ENCODE measurements at regions not wholly inside any gene's neighbourhood (a gene's known extent, or its start where the extent isn't known, plus 50 kb on each side); places are given as distances from the start of the nearest gene placed in this dataset.

DNA sequence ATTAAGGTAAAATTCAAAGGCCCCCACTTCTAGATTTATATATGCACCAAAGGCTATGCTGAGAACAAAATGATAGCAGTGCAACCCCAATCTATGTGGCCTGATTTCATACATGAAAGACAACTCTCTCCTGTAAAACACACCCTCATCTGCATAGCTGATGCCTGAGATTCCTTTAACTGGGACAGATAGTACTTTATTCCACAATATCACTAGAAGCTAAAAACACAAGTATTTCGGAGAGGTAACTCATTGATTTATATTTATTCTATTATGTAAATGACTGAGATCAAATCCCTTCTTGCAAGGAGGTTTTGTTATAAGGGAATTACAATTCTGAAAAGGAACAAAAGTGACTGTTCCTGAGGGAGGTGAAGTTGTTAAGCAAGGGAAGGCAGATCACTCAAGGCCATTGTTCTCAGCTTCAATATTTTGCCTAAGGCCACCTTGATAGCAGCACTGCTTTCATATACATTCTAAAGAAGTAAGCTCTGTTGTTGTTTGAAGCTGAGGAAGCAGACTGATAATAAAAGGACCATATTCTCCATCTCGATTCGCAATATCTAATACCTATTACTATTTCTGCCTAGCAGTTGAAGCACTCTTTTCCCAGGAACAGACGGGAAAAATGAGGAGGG is 471.0 kb upstream of the CDH7 start:
- Histone ChIP-seq H2AFZ (no peak overlapping the region), H3K36me3 (replicated peaks; ENCODE audit: insufficient read depth, low read depth) (no peaks in the 10 kb centered on the region), H3K27me3 (no peaks in the 10 kb centered on the region), H3K4me1 (ENCODE audit: insufficient read depth) (no peaks in the 10 kb centered on the region), H3K9me2 (replicated peaks; ENCODE audit: insufficient read depth) (no peaks in the 10 kb centered on the region), H3K79me2 (no peaks in the 10 kb centered on the region), H3K4me2 (no peak overlapping the region), H3K4me3 (no peak overlapping the region), H4K20me1 (ENCODE audit: insufficient read depth, poor library complexity, severe bottlenecking) (no peaks in the 10 kb centered on the region), H3K9me3 (ENCODE audit: low read depth) (no peaks in the 10 kb centered on the region), H3K27ac (no peak overlapping the region)
- DNase-seq (ENCODE audit: low spot score): no peak
- WGBS (ENCODE audit: low lambda C conversion rate, missing lambda C conversion rate): 89% methylated on average over 4 of the region's 4 CpGs
- TF ChIP-seq EZH2 (IDR thresholded peaks at IDR 0.05; ENCODE audit: borderline replicate concordance): no peak
- TF ChIP-seq EZH2phosphoT487 (IDR thresholded peaks at IDR 0.05; ENCODE audit: low read depth, severe bottlenecking, unreplicated experiment): no peak
- no peak for TF ChIP-seq CTCF (IDR thresholded peaks at IDR 0.05; ENCODE audit: poor library complexity)

GRCh38 chr18:65278939-65279667 is 471.7 kb upstream of the CDH7 start:
- no peak overlapping the region for H3K4me3 ChIP-seq
- H3K79me2 ChIP-seq: no peaks in the 10 kb centered on the region
- H4K20me1 ChIP-seq (ENCODE audit: insufficient read depth, poor library complexity, severe bottlenecking): no peaks in the 10 kb centered on the region
- H3K27me3 ChIP-seq: no peaks in the 10 kb centered on the region
- no peak overlapping the region for H2AFZ ChIP-seq
- no peak for DNase-seq (ENCODE audit: low spot score)
- H3K4me1 ChIP-seq (ENCODE audit: insufficient read depth): no peaks in the 10 kb centered on the region
- H3K27ac ChIP-seq: no peak overlapping the region
- TF ChIP-seq EZH2 (IDR thresholded peaks at IDR 0.05; ENCODE audit: borderline replicate concordance) (no peak), EZH2phosphoT487 (IDR thresholded peaks at IDR 0.05; ENCODE audit: low read depth, severe bottlenecking, unreplicated experiment) (no peak), CTCF (IDR thresholded peaks at IDR 0.05; ENCODE audit: poor library complexity) (no peak)
- H3K36me3 ChIP-seq (replicated peaks; ENCODE audit: insufficient read depth, low read depth): no peaks in the 10 kb centered on the region
- H3K4me2 ChIP-seq: no peak overlapping the region
- no peaks in the 10 kb centered on the region for H3K9me3 ChIP-seq (ENCODE audit: low read depth)
- no peaks in the 10 kb centered on the region for H3K9me2 ChIP-seq (replicated peaks; ENCODE audit: insufficient read depth)
- 90% methylated on average over 9 of the region's 9 CpGs for WGBS (ENCODE audit: low lambda C conversion rate, missing lambda C conversion rate)

DNA sequence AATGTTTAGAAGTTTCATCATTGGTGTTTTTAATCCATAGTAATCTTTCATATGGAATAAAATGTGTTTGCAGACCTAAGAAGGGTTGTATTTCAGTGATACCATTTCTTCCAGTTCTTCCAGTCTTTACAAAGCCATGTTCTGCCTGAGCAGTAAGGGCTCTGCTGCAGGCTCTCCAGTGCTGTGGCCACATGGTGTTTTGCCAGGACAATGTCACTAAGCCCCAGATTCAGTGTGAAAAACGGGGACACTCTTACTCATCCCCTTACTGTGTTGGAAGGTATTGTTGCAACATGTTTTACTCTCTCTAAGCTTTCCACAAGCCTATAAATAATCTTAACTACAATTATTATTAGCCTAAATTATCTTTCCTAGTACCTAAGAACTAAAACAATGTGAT is 481.4 kb upstream of the CDH7 start:
- WGBS (ENCODE audit: low lambda C conversion rate, missing lambda C conversion rate): 61% methylated on average over 1 of the region's 1 CpG
- Histone ChIP-seq H4K20me1 (ENCODE audit: insufficient read depth, poor library complexity, severe bottlenecking) (no peaks in the 10 kb centered on the region), H3K4me1 (ENCODE audit: insufficient read depth) (no peaks in the 10 kb centered on the region), H2AFZ (no peak overlapping the region), H3K9me3 (ENCODE audit: low read depth) (no peaks in the 10 kb centered on the region), H3K27me3 (no peaks in the 10 kb centered on the region), H3K79me2 (no peaks in the 10 kb centered on the region), H3K4me3 (no peak overlapping the region), H3K9me2 (replicated peaks; ENCODE audit: insufficient read depth) (no peaks in the 10 kb centered on the region), H3K36me3 (replicated peaks; ENCODE audit: insufficient read depth, low read depth) (no peaks in the 10 kb centered on the region), H3K4me2 (no peak overlapping the region), H3K27ac (no peak overlapping the region)
- no peak for TF ChIP-seq EZH2 (IDR thresholded peaks at IDR 0.05; ENCODE audit: borderline replicate concordance)
- DNase-seq (ENCODE audit: low spot score): no peak

GRCh38 chr18:65265761-65266160 is 485.1 kb upstream of the CDH7 start:
- TF ChIP-seq EZH2phosphoT487 (IDR thresholded peaks at IDR 0.05; ENCODE audit: low read depth, severe bottlenecking, unreplicated experiment): no peak
- TF ChIP-seq EZH2 (IDR thresholded peaks at IDR 0.05; ENCODE audit: borderline replicate concordance): no peak
- no peak for TF ChIP-seq CTCF (IDR thresholded peaks at IDR 0.05; ENCODE audit: poor library complexity)
- no peak for DNase-seq (ENCODE audit: low spot score)
- H3K27me3 ChIP-seq: no peaks in the 10 kb centered on the region
- H2AFZ ChIP-seq: no peak overlapping the region
- H3K4me3 ChIP-seq: no peak overlapping the region
- H3K27ac ChIP-seq: no peak overlapping the region
- WGBS (ENCODE audit: low lambda C conversion rate, missing lambda C conversion rate): 87% methylated on average over 1 of the region's 1 CpG
- H3K4me2 ChIP-seq: no peak overlapping the region
- H4K20me1 ChIP-seq (ENCODE audit: insufficient read depth, poor library complexity, severe bottlenecking): no peaks in the 10 kb centered on the region
- no peaks in the 10 kb centered on the region for H3K79me2 ChIP-seq
- H3K4me1 ChIP-seq (ENCODE audit: insufficient read depth): no peaks in the 10 kb centered on the region
- no peaks in the 10 kb centered on the region for H3K36me3 ChIP-seq (replicated peaks; ENCODE audit: insufficient read depth, low read depth)
- H3K9me2 ChIP-seq (replicated peaks; ENCODE audit: insufficient read depth): no peaks in the 10 kb centered on the region
- no peaks in the 10 kb centered on the region for H3K9me3 ChIP-seq (ENCODE audit: low read depth)

All from hepatocyte (in vitro differentiated cells).